Spleen (tissue), 11 donors: ENCODE measurements at regions not wholly inside any gene's neighbourhood (a gene's known extent, or its start where the extent isn't known, plus 50 kb on each side); places are given as distances from the start of the nearest gene placed in this dataset.

Experiments used
- DNase-seq: peaks from one replicate; pipeline ENCODE4 v3.0.0-alpha.2; 2020
- H3K27ac ChIP-seq, 8 donors: fragments of 200-600 bp; sonication (generic) in 7 of 8; 1 replicate in 4 of 8; 2 replicates in 4 of 8; pipeline versions ENCODE4 v1.5.0 to v1.8.0; 2016 to 2021; ENCODE audit warnings: inconsistent platforms in 4 of 8, mild to moderate bottlenecking in 4 of 8, moderate library complexity in 1 of 8
- H3K27me3 ChIP-seq, 7 donors: fragments of 200-600 bp; sonication (generic) in 6 of 7; replicated peaks in 1 of 7; 1 replicate in 4 of 7; 2 replicates in 3 of 7; pipeline versions ENCODE4 v1.5.0 to v1.8.0; 2016 to 2021; ENCODE audit warnings: inconsistent platforms in 3 of 7, mild to moderate bottlenecking in 1 of 7
- H3K36me3 ChIP-seq, 6 donors: fragments of 200-600 bp; sonication (generic) in 5 of 6; 1 replicate in 4 of 6; 2 replicates in 2 of 6; pipeline versions ENCODE4 v1.5.0 to v1.8.0; 2016 to 2021; ENCODE audit warnings: inconsistent platforms in 2 of 6
- H3K4me1 ChIP-seq, 6 donors: fragments of 200-600 bp; sonication (generic) in 5 of 6; 1 replicate in 3 of 6; 2 replicates in 3 of 6; pipeline versions ENCODE4 v1.5.0 to v1.8.0; 2016 to 2021; ENCODE audit warnings: inconsistent platforms in 3 of 6
- H3K4me3 ChIP-seq, 8 donors: fragments of 200-600 bp; sonication (generic) in 7 of 8; 1 replicate in 4 of 8; 2 replicates in 4 of 8; pipeline versions ENCODE4 v1.5.0 to v1.8.0; 2016 to 2021; ENCODE audit warnings: inconsistent platforms in 4 of 8, mild to moderate bottlenecking in 4 of 8, moderate library complexity in 2 of 8
- H3K9me3 ChIP-seq, 8 donors: fragments of 200-600 bp; sonication (generic) in 7 of 8; 1 replicate in 4 of 8; 2 replicates in 4 of 8; pipeline versions ENCODE4 v1.5.0 to v1.8.0; 2016 to 2021; ENCODE audit warnings: inconsistent platforms in 4 of 8
- CTCF ChIP-seq, 11 experiments: fragments of 200-600 bp in 7 of 11; fragments of 450-650 bp in 4 of 11; sonication (generic) in 4 of 11; IDR thresholded peaks in 8 of 11; conservative IDR thresholded peaks in 3 of 11; 1 replicate in 7 of 11; 2 replicates in 4 of 11; pipeline versions ENCODE4 v1.4.0 to v1.8.0; 2016 to 2021; ENCODE audit warnings: antibody characterized with exemption in 11 of 11, inconsistent platforms in 4 of 11, mild to moderate bottlenecking in 1 of 11
- POLR2A ChIP-seq, 3 donors: fragments of 450-650 bp; IDR thresholded peaks; one replicate each; pipeline ENCODE4 v1.5.1; 2017; ENCODE audit warnings: antibody characterized with exemption in 3 of 3, mild to moderate bottlenecking in 1 of 3
- POLR2AphosphoS5 ChIP-seq, 3 donors: sonication (generic); formaldehyde crosslinking; IDR thresholded peaks; one replicate each; pipeline ENCODE4 v1.5.1; 2017; ENCODE audit warnings: antibody characterized with exemption in 3 of 3
- WGBS, 5 donors: extraction: QIAGEN DNeasy Blood & Tissue Kit in 3 of 5; methylation state at CpG; one replicate each; pipeline versions ENCODE4 v1.1.5 to v1.1.7; 2013 to 2018; 5-methylcytosine and 5-hydroxymethylcytosine counted together
- intact Hi-C: fragments of 100-400 bp; cut with DNase I; formaldehyde crosslinking; loops from one replicate; pipeline ENCODE4 v1.15.0; 2023; ENCODE audit warnings: low total_unique reads
- donor health status: healthy with polysubstance abuse.
- donor health status: DM: no; HTN: no; CAD: no; lungs with moderate emphysema.
- donor health status: DM: no; HTN: no; CAD: no.
- donor health status: Bipolar disorder and iron deficiency.
- donor health status: healthy.
- donor health status: DM: no; HTN: no; CAD: no.
- donor health status: DM: yes; HTN: yes; CAD: no.

GRCh38 chr3:145798007-145798406, 363.0 kb downstream of the PLOD2 start:
- no peak for DNase-seq
- WGBS, 5 donors, result 70 to 86% (median 77%) methylated on average over 3 of the region's 3 CpGs

GRCh38 chr3:145798696-145799537, 362.1 kb downstream of the PLOD2 start:
- H3K36me3 ChIP-seq, result no peaks in the 10 kb centered on the region
- no peak overlapping the region for H3K4me3 ChIP-seq
- no peaks in the 10 kb centered on the region for H3K4me1 ChIP-seq
- peaks cover 0 to 10% (median 0%) of the 10 kb centered on the region in 8 donors for H3K9me3 ChIP-seq
- 73 to 88% (median 78%) methylated on average over 9 of the region's 9 CpGs for WGBS, 5 donors
- intact Hi-C loops, result no loop called here
- TF ChIP-seq POLR2A (IDR thresholded peaks at IDR 0.05) (no peak), CTCF (IDR thresholded peaks at IDR 0.05 in 8 of 11, conservative IDR thresholded peaks at IDR 0.05 in 3 of 11) (no peak), POLR2AphosphoS5 (IDR thresholded peaks at IDR 0.05) (no peak)
- DNase-seq, result no peak
- H3K27ac ChIP-seq, result no peak overlapping the region
- H3K27me3 ChIP-seq, result no peaks in the 10 kb centered on the region

More at GRCh38 chr3:145798007-145798406, 363.0 kb downstream of the PLOD2 start:
- intact Hi-C loops, result no loop called here
- TF ChIP-seq POLR2A (IDR thresholded peaks at IDR 0.05), result no peak
- TF ChIP-seq POLR2AphosphoS5 (IDR thresholded peaks at IDR 0.05), result no peak
- TF ChIP-seq CTCF (IDR thresholded peaks at IDR 0.05 in 8 of 11, conservative IDR thresholded peaks at IDR 0.05 in 3 of 11), result no peak
- no peaks in the 10 kb centered on the region for H3K4me1 ChIP-seq
- no peak overlapping the region for H3K4me3 ChIP-seq
- peaks cover 0 to 16% (median 0%) of the 10 kb centered on the region in 8 donors for H3K9me3 ChIP-seq
- no peak overlapping the region for H3K27ac ChIP-seq
- H3K27me3 ChIP-seq, result no peaks in the 10 kb centered on the region
- H3K36me3 ChIP-seq, result no peaks in the 10 kb centered on the region

- H3K27me3 ChIP-seq, result no peaks in the 10 kb centered on the region
- intact Hi-C loops, result no loop called here
- TF ChIP-seq CTCF (IDR thresholded peaks at IDR 0.05 in 8 of 11, conservative IDR thresholded peaks at IDR 0.05 in 3 of 11) (no peak), POLR2AphosphoS5 (IDR thresholded peaks at IDR 0.05) (no peak), POLR2A (IDR thresholded peaks at IDR 0.05) (no peak)
These were observed 359.3 kb downstream of the PLOD2 start for GRCh38 chr3:145801696-145802095.

GRCh38 chr3:145807990-145808389, 353.0 kb downstream of the PLOD2 start:
- no peak for DNase-seq

More at GRCh38 chr3:145801696-145802095, 359.3 kb downstream of the PLOD2 start:
- Histone ChIP-seq H3K4me3 (no peak overlapping the region), H3K9me3 (no peaks in the 10 kb centered on the region), H3K36me3 (no peaks in the 10 kb centered on the region), H3K4me1 (no peaks in the 10 kb centered on the region), H3K27ac (no peak overlapping the region)
- no peak for DNase-seq

More at GRCh38 chr3:145807990-145808389, 353.0 kb downstream of the PLOD2 start:
- no peaks in the 10 kb centered on the region for H3K4me1 ChIP-seq
- H3K36me3 ChIP-seq, result no peaks in the 10 kb centered on the region
- WGBS, 5 donors, result 23 to 78% (median 32%) methylated on average over 3 of the region's 3 CpGs
- no peaks in the 10 kb centered on the region for H3K27me3 ChIP-seq
- intact Hi-C loops, result no loop called here
- no peaks in the 10 kb centered on the region for H3K9me3 ChIP-seq
- H3K27ac ChIP-seq, result no peak overlapping the region
- peak in 1 of 11 experiments; percentile 11 for TF ChIP-seq CTCF (IDR thresholded peaks at IDR 0.05 in 8 of 11, conservative IDR thresholded peaks at IDR 0.05 in 3 of 11)
- no peak for TF ChIP-seq POLR2A (IDR thresholded peaks at IDR 0.05)
- TF ChIP-seq POLR2AphosphoS5 (IDR thresholded peaks at IDR 0.05), result no peak
- no peak overlapping the region for H3K4me3 ChIP-seq
